Hematopoietic multipotent progenitor cell treated with erythropoietin and hydrocortisone succinate and interleukin-3 and kit ligand, for 4 days (in vitro differentiated cells): ENCODE measurements at regions not wholly inside any gene's neighbourhood (a gene's known extent, or its start where the extent isn't known, plus 50 kb on each side); places are given as distances from the start of the nearest gene placed in this dataset.
"Not testable (repeated sequence)": the region's sequence is repeated elsewhere in the genome, so short reads cannot be mapped to it uniquely, and the experiment has no call there.

Experiments used
- DNase-seq: peaks from one replicate; pipeline ENCODE4 v3.0.0-alpha.2; 2015

- no peak for DNase-seq
Measured at GRCh38 chr6:167690931-167691330, 135.8 kb upstream of the AFDN start.

- DNase-seq: no peak
Measured at GRCh38 chr6:167691533-167692312, 135.0 kb upstream of the AFDN start.

GRCh38 chr6:167693478-167693877 is 133.2 kb upstream of the AFDN start:
- not testable (repeated sequence) for DNase-seq

GRCh38 chr6:167695831-167696230 is 130.9 kb upstream of the AFDN start:
- DNase-seq: no peak

- DNase-seq: no peak
Measured at GRCh38 chr6:167696296-167696695, 130.4 kb upstream of the AFDN start.

GRCh38 chr6:167697316-167697715 is 129.4 kb upstream of the AFDN start:
- DNase-seq: no peak

- DNase-seq: no peak
Measured at GRCh38 chr6:167698540-167698939, 128.2 kb upstream of the AFDN start.

GRCh38 chr6:167699141-167699931 is 127.4 kb upstream of the AFDN start:
- DNase-seq: peak; percentile 63

GRCh38 chr6:167700199-167700598 is 126.5 kb upstream of the AFDN start:
- DNase-seq: no peak

GRCh38 chr6:167701010-167701409 is 125.7 kb upstream of the AFDN start:
- no peak for DNase-seq

GRCh38 chr6:167702241-167702827 is 124.4 kb upstream of the AFDN start:
- DNase-seq: peak; percentile 17

GRCh38 chr6:167703347-167703746 is 123.4 kb upstream of the AFDN start:
- DNase-seq: no peak

- no peak for DNase-seq
Measured at GRCh38 chr6:167703781-167704180, 122.9 kb upstream of the AFDN start.

GRCh38 chr6:167704396-167704901 is 122.3 kb upstream of the AFDN start:
- no peak for DNase-seq

- DNase-seq: no peak
Measured at GRCh38 chr6:167705211-167705750, 121.4 kb upstream of the AFDN start.

- peak; percentile 84 for DNase-seq
Measured at GRCh38 chr6:167706313-167707109, 120.2 kb upstream of the AFDN start.

GRCh38 chr6:167707686-167708500 is 118.8 kb upstream of the AFDN start:
- no peak for DNase-seq

GRCh38 chr6:167708501-167709094 is 118.1 kb upstream of the AFDN start:
- DNase-seq: no peak

GRCh38 chr6:167709196-167709595 is 117.5 kb upstream of the AFDN start:
- DNase-seq: no peak

- DNase-seq: not testable (repeated sequence)
Measured at GRCh38 chr6:167709776-167710336, 116.9 kb upstream of the AFDN start.
